HG03159 (cell line): ENCODE measurements at regions not wholly inside any gene's neighbourhood (a gene's known extent, or its start where the extent isn't known, plus 50 kb on each side); places are given as distances from the start of the nearest gene placed in this dataset.
"Not testable (repeated sequence)": the region's sequence is repeated elsewhere in the genome, so short reads cannot be mapped to it uniquely, and the experiment has no call there.

Experiments
- ATAC-seq: cut with Tn5 transposase; IDR thresholded peaks from one replicate; pipeline ENCODE4 v1.9.1; 2021; ENCODE audit warnings: mild to moderate bottlenecking, moderate library complexity; ENCODE audit not compliant: unreplicated experiment

GRCh38 chr4:54993473-54994026, 131.8 kb downstream of the KDR start:
- not testable (repeated sequence) for ATAC-seq

DNA sequence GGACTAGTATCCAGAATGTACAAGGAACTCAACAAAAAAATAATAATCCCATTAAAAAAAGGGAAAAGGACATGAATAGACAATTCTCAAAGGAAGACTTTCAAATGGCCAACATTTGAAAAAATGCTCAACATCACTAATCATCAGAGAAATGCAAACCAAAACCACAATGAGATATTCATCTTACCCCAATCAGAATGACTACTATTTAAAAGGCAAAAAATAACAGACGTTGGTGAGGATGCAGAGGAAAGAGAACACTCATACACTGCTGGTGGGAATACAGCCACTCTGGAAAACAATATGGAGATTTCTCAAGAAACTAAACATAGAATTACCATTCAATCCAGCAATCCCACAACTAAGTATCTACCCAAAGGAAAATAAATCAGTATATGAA, 133.1 kb downstream of the KDR start:
- ATAC-seq, result no peak

DNA sequence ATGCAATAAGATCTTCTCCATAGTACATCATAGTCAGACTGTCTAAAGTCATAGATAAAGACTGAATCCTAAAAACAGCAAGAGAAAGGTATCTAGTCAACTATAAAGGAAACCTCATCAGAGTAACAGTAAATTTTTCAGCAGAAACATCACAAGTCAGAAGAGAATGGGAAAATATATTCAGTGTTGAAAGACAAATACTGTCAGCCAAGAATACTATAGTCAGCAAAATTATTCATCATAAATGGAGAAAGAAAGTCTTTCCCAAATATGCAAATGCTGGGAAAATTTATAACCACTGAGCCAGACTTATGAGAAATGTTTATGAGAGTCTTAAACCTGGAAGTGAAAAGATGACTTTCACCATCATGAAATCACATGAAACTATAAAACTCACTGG, 136.7 kb downstream of the KDR start:
- no peak for ATAC-seq

DNA sequence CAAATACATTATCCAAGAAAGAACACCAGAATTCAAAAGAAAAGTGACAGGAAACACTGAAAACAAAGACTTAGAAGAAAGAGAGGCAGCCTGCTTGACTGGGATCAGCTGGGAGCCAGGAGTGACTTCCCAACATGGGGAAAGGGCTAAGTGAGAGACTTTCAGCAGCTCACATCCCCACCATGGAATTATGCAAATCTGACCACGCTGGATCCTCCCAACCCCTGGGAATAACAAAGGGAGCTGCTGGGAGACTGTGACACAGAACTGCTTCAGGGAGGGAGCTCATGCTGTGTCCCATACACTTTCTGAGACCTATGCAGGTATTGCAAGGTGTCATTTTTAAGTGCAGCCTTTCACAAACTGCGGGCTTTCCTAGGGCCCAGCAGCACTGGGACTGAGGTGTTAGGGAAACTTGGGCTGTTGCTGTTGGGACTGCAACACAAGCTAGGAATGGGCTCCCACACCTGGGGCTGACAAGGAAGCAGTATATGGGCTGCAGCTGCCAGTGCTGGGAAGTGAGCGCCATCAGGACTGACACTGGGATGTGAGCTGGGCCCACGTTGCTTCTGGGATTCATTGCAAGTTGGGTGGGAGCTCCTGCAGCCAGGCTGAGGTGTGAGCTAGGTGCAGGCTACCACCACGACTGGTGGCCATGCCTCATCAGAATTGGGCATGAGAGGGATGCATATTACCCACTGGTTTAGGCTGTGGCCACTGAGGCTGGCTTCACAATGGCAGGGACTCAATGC, 139.1 kb downstream of the KDR start:
- no peak for ATAC-seq

DNA sequence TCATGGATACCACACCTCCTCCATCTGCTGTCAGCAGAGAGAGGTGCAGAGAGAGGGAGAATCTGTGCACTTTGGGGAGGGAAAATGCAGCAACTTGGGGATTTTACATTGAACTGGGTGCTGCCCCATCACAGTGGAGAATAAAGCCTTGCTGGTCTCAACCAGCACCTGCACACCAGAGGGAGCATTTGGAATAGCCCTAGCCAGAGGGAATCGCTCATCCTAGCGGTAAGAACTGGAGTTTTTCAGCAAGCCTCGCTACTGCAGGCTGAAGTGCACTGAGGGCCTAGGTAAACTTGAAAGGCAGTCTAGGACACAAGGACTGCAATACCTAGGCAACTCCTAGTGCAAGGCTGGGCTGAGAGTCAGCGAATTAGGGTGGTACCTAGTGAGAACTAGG, 148.7 kb downstream of the KDR start:
- no peak for ATAC-seq

- no peak for ATAC-seq
Measured at GRCh38 chr4:54976031-54976430, 149.4 kb downstream of the KDR start.

- ATAC-seq, result no peak
Measured at GRCh38 chr4:54973784-54974183, 151.6 kb downstream of the KDR start.

DNA sequence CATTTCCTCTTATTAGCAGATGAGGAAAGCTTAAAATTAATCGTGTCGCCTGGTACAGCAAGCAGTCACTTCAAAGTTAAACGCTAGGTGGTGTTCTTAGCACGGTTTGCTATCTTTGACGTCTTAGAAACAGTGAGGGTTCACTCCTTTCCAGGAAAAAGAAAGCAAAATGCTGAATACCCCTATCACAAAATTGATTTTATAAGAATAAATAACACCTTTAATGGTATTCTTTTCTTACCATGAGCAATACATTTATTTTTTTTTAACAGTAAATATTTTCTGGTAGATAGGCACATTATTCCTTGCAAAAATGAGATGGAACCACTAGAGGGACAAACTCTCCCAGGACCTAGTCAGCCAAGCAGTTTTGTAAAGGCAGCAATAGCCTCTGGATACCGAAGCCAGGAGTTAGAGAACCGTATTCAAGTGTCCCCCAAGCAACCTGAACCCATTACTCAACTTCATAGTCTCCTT, 153.9 kb downstream of the KDR start:
- peak; percentile 82 for ATAC-seq

DNA sequence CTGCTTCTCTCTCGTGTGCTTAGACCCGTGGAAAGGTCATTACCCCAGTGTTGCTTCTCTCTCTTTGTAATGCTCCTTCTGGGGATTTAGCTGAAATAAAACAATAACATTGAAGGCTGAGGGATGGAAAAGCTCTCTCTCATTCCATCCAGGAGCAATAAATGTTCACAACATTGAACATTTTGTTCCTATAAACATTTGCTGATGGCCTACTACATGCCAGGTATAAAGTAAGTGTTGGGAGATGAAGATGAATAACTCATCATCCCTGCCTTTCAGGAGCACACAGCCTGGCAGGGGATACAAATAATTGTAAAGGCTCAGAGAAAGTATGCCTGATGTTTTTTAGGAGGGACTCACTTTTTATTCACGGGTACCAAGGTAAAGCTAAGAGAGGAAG, 158.1 kb downstream of the KDR start:
- no peak for ATAC-seq

- no peak for ATAC-seq
Measured at GRCh38 chr4:54961357-54961975, 163.9 kb downstream of the KDR start.

DNA sequence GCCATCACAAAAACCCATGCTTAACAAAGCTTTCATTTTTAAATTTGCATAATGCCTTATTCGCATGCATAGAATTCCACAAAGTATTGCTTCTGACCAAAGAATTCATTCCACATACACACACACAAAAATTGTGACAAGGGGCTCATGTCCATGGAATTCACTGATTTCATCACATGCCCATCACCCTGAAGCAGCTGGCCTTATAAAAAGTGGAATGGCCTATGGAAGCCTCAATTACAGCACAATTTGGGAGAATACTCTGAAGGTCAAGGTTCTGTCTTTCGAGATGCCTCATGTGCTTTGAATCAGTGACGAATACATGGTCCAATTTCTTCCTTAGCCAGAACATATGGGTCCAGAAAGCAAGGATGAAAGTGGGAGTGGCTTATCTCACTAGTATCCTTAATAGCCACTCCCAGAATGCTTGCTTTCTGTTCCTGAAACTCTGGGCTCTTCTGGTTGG, 165.7 kb downstream of the KDR start:
- ATAC-seq, result no peak

DNA sequence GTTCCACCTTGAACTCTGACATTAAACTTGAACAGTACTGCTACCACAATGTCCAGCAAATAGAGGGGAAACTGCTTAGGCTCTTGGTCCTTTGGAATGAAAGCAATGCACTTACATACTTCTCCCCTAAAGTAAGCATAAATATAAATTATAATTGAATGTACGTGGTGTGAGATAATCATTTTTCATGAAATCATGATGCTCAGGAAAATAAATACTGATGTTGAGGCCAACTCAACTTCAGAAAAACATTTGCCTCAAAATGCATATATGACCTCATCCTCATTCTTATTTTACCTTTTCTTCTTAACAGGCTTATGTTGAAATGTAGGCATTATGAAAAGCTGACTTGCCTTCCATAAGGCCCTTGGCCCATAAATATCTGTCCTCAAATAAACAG, 166.3 kb downstream of the KDR start:
- ATAC-seq, result no peak

DNA sequence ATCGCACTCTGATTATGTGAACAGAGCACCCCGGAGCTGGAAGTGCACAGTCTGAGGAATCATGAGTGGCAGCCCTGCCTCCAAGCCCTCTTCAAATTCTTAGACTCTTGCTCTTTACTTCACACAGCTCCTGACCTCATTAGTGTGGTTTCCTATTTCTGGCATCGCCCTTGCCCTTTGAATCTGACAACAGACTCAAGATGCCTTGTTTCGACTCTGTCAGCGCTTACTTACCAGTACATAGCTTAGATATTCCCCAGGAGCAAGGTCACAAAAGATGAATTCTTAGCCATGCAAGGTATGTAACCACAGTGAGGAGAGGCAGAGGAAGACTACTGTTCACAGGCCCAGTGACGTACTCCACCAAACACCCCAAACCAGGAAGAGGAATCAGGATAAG, 167.2 kb downstream of the KDR start:
- no peak for ATAC-seq

DNA sequence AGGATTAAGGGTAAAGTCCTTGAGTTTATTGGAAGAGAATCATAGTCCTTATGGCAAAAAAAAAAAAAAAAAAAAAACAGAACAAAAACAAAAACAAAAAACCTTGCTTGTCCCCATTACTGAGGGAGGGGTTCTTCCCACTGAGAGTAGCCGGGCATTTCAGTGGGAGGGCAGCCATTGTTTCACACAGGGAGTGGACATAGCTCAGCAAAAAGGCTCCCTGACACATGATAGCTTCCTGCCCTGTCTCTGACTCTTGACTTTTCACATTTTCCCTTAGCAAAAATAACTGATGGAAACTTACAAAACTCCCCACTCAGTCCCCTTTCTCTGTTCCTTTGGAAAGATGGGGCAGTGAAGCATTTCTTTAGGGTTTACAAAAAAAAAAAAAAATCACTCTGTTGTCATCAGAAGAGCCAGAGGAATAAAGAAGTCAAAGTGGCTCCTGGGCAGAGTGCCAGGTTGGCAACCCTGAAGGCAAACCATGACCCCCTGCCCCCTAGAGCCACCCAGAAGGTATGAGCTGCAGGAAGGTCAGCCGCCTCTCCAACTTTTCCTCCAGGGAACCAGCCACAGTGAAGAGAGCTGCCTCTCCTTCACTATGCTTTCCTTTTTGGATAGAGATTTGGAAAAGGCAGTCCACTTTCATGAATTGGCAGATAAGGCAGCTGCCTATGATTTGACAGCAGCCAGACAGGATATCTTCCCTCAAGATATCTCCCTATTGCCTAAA, 170.6 kb downstream of the KDR start:
- no peak for ATAC-seq

DNA sequence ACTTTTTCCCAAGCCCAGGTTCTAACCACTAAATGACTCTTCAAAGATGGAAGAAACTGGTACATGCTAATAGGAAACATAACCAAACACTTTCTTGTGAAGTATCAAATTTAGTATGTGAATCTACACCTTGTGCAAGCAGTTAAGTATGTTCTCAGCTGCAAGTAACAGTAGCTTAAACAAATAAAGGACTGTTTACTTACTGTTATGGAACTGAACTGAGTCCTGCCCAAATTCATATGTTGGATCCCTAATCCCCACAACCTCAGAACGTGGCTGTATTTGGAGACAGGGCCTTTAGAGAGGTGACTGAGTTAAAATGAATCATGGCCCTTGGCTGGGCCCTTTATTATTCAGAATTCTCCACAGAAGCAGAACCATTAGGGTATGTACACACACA, 178.7 kb downstream of the KDR start:
- ATAC-seq, result no peak

DNA sequence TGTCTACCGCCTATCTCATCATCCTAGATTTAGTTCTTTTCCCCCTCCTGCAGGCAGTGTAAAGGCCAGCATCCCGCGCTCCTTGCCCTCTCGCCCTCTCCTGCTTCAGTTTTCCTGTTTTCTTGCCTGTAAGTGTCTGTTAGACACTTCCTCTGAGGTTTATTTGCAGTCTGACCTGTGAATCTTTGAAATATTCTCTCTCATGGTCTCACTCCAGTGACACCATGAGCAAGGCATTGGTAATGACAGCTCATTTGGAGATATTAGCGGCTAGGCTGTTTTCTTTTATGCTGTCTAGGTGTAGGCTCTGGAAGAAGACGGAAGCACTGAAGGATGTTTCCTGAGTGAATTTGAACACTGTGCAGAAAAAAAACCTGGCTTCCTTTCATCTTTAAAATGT, 179.6 kb downstream of the KDR start:
- ATAC-seq, result no peak

- peak; percentile 61 for ATAC-seq
Measured at GRCh38 chr4:54942721-54943120, 182.7 kb downstream of the KDR start.

DNA sequence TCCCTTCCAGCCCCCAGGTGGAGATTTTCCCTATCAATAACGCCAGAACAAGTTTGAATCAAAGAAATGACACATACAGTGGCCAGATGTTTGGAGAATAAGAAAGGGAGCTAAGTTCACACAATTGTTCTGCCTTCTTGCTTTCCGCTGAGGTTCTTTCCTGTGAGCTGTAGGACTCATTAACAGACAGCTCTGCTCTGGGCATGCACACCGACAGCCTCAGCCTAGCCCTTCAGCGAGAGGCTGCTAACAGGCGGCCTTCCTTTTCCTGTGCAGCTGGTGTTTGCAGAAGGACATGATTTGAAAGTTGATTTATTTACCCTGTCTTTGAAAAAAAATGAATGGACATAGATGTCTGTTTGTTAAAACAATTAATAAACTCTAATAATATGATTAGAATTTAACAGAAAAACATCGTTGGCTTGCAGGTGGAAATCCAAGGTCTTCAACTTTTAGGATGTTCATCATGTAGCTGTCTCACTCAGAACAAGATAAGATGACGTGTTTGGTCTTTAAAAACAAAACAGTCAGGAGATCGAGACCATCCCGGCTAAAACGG, 183.3 kb downstream of the KDR start:
- peak; percentile 60 for ATAC-seq

DNA sequence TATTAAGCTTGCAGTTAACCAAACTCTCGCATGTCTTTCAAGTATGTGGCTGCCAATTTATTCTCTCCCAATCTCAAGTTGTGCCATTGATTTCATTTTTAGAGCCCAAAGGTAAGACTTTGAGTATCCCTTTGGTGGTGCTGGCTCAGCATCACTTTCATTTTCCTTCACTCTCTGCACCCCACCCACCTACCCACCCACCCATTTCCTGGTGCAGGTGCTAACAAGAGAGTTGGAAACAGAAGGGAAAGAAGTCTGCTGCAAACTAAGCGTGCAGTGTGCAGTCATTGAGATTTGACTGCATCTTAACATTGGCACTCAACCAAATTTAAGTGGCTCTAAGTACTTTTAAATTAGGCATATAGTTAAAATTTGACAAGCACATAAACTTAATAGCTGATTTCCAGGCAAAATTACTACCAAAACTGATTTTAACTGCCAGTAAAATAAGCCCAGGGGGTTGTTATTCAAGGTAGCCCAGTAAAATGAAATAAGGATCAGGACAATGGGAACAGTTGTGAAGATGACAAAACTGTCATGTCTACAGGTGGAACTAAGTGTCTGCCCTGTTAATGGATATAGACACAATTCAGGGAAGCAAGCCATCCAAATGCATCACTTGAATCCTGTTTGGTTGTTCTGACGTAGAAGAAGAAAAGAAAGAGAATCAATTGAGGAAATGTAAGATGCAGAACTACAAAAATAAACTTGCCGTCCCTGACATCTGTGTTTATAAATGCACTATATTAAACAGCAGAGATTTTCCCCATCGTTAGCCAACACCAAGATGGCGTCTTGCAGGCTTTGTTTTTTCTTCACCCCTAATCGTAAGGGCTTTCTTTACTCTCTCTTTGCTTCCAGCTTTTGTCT, 184.2 kb downstream of the KDR start:
- no peak for ATAC-seq

GRCh38 chr4:54937501-54937900, 187.9 kb downstream of the KDR start:
- no peak for ATAC-seq
